HCT116 (cell line): ENCODE measurements at regions not wholly inside any gene's neighbourhood (a gene's known extent, or its start where the extent isn't known, plus 50 kb on each side); places are given as distances from the start of the nearest gene placed in this dataset.

Experiments used
- CEBPB ChIP-seq: IDR thresholded peaks from 2 replicates; pipeline ENCODE4 v1.6.1; 2012; ENCODE audit warnings: low read depth
- EGR1 ChIP-seq: IDR thresholded peaks from 2 replicates; pipeline ENCODE4 v1.6.1; 2012; ENCODE audit warnings: low read depth
- EZH2 ChIP-seq: fragments of 200-600 bp; sonication (generic); IDR thresholded peaks from 2 replicates; pipeline ENCODE4 v1.6.1; 2017; ENCODE audit warnings: antibody characterized with exemption, mixed run types
- EZH2phosphoT487 ChIP-seq: fragments of 200-600 bp; IDR thresholded peaks from 2 replicates; pipeline ENCODE4 v1.6.1; 2018; ENCODE audit warnings: antibody characterized with exemption, borderline replicate concordance
- POLR2A ChIP-seq: IDR thresholded peaks from 2 replicates; pipeline ENCODE4 v1.7.0; 2011; ENCODE audit warnings: borderline replicate concordance; ENCODE audit not compliant: insufficient read depth, insufficient read length; ENCODE audit errors: extremely low read depth
- POLR2AphosphoS5 ChIP-seq: IDR thresholded peaks from 2 replicates; pipeline ENCODE4 v1.6.1; 2011; ENCODE audit warnings: mild to moderate bottlenecking, low read depth, low read length, moderate library complexity
- RAD21 ChIP-seq: IDR thresholded peaks from 2 replicates; pipeline ENCODE4 v1.6.1; 2012; ENCODE audit warnings: low read depth, mild to moderate bottlenecking
- REST ChIP-seq: IDR thresholded peaks from 2 replicates; pipeline ENCODE4 v1.6.1; 2012; ENCODE audit warnings: low read depth
- YY1 ChIP-seq: IDR thresholded peaks from 2 replicates; pipeline ENCODE4 v1.6.1; 2011; ENCODE audit warnings: low read length, low read depth, moderate library complexity, mild to moderate bottlenecking; ENCODE audit not compliant: insufficient replicate concordance; ENCODE audit errors: extremely low read depth
- ZBTB33 ChIP-seq: IDR thresholded peaks from 2 replicates; pipeline ENCODE4 v1.6.1; 2011; ENCODE audit warnings: mild to moderate bottlenecking, low read length, moderate library complexity; ENCODE audit not compliant: insufficient replicate concordance; ENCODE audit errors: extremely low read depth
- TF ChIP-seq, protein P1 (sequence below), 3 experiments: fragments of 200-600 bp in 1 of 3; sonication (generic) in 1 of 3; IDR thresholded peaks in 2 of 3; conservative IDR thresholded peaks in 1 of 3; 2 replicates each; pipeline ENCODE4 v1.5.1; 2012 to 2017; ENCODE audit warnings: low read depth in 2 of 3, low read length in 2 of 3, antibody characterized with exemption in 1 of 3, borderline replicate concordance in 1 of 3, control low read depth in 1 of 3, mild to moderate bottlenecking in 1 of 3, mixed read lengths in 1 of 3, mixed run types in 1 of 3, moderate library complexity in 1 of 3; ENCODE audit not compliant: insufficient read depth in 1 of 3
- TF ChIP-seq, protein P2 (sequence below): IDR thresholded peaks from 2 replicates; pipeline ENCODE4 v1.6.1; 2012
- TF ChIP-seq, protein P3 (sequence below): IDR thresholded peaks from 2 replicates; pipeline ENCODE4 v1.6.1; 2012

DNA sequence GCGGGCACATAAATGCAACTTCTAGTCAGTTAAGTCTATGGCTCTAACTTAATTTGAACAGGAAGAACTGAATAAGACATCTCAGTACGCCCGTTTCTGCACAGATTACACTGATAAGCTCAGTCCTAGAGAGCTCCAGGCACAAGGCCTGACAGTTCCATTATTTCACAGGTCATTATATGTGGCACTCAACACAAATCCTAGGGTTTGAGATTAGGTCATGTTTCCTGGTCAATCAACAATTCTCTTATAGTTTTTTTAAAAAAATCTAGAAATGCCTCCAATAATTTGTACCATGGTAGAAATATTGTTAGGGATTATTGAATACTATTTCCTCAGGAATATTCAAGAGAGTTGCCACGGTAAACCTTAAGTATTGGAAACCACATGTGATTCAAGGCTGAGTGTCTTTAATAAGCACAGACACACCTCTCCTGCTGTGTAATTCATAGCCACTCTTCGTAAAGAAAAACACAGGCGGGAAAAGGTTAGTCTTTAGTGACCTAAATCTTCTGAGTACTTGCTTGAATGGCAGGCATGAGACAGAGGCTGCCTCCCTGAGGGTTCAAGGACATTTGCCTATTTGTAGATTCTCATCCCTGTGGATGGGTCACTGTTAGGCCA, 342.9 kb upstream of the ADGRL3 start:
- TF ChIP-seq EZH2 (no peak), EZH2phosphoT487 (no peak), REST (no peak), POLR2A (no peak), CEBPB (no peak), RAD21 (no peak), POLR2AphosphoS5 (no peak), YY1 (no peak), EGR1 (no peak), ZBTB33 (no peak)
- TF ChIP-seq, protein P1, sequence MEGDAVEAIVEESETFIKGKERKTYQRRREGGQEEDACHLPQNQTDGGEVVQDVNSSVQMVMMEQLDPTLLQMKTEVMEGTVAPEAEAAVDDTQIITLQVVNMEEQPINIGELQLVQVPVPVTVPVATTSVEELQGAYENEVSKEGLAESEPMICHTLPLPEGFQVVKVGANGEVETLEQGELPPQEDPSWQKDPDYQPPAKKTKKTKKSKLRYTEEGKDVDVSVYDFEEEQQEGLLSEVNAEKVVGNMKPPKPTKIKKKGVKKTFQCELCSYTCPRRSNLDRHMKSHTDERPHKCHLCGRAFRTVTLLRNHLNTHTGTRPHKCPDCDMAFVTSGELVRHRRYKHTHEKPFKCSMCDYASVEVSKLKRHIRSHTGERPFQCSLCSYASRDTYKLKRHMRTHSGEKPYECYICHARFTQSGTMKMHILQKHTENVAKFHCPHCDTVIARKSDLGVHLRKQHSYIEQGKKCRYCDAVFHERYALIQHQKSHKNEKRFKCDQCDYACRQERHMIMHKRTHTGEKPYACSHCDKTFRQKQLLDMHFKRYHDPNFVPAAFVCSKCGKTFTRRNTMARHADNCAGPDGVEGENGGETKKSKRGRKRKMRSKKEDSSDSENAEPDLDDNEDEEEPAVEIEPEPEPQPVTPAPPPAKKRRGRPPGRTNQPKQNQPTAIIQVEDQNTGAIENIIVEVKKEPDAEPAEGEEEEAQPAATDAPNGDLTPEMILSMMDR (IDR thresholded peaks at IDR 0.05 in 2 of 3, conservative IDR thresholded peaks at IDR 0.05 in 1 of 3; ENCODE audit: borderline replicate concordance in 1 of 3, insufficient read depth in 1 of 3, low read depth in 2 of 3, low read length in 2 of 3): no peak
- TF ChIP-seq, protein P2, sequence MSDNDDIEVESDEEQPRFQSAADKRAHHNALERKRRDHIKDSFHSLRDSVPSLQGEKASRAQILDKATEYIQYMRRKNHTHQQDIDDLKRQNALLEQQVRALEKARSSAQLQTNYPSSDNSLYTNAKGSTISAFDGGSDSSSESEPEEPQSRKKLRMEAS: no peak
- TF ChIP-seq, protein P3, sequence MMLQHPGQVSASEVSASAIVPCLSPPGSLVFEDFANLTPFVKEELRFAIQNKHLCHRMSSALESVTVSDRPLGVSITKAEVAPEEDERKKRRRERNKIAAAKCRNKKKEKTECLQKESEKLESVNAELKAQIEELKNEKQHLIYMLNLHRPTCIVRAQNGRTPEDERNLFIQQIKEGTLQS: no peak
